Stimulated activated naive CD4-positive, alpha-beta T cell (primary cell): ENCODE measurements at regions not wholly inside any gene's neighbourhood (a gene's known extent, or its start where the extent isn't known, plus 50 kb on each side); places are given as distances from the start of the nearest gene placed in this dataset.
"Not testable (repeated sequence)": the region's sequence is repeated elsewhere in the genome, so short reads cannot be mapped to it uniquely, and the experiment has no call there.

Source experiments
- DNase-seq, 6 experiments: peaks; one replicate each; lab custom pipeline; 2025; lab: John Stamatoyannopoulos, UW

DNA sequence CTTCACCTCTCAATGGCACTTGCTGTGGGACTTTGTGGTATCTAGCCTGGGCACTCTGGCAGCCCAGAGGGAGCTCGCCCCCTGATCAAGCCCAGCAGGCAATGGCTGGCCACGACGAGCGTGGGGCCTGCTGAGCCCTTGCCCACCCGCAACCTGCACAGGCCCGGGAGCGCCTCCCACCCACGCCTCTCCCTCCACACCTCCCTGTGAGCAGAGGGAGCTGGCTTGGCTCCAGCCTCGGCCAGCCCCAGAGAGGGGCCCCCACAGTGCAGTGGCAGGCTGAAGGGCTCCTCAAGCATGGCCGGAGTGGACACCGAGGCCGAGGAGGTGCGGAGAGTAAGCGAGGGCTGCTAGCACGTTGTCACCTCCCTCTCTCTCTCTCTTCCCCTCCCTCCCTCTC, 595.8 kb downstream of the TRIML1 start:
- DNase-seq = no peak

DNA sequence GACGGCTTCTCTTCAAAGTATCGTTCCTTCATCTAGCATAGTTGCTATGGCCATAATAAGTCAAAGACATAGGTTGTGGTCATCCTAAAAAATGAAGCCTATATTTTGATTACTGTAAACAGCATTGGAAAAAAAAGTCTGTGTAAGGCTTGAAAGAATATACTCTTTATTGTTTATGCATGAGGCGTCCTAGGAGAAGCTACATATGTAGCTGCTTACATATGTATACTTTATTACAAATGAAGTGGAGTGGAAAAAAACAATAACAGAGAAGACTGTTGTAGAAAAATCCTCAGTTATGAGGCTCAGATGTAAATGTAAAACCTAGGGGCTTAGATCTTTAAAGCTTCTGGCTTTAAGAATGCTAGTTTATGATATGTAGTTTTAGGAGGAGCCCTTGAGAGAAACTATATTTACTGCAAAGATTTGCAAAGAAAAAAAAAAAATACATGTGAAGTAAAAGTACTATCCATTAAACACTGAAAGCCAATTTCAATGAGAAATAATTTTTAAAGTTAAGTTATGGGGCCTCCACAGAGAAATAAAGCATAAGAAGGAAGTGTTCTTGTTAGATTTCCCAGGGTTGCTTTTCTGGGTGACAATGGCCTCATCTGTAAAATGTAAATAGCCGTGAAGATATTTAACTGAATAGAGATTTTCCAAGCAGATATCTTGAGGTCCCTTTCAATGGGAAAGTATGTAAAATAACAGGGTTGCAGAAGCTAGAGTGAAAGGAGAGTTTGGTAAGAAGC, 598.2 kb downstream of the TRIML1 start:
- no peak for DNase-seq

DNA sequence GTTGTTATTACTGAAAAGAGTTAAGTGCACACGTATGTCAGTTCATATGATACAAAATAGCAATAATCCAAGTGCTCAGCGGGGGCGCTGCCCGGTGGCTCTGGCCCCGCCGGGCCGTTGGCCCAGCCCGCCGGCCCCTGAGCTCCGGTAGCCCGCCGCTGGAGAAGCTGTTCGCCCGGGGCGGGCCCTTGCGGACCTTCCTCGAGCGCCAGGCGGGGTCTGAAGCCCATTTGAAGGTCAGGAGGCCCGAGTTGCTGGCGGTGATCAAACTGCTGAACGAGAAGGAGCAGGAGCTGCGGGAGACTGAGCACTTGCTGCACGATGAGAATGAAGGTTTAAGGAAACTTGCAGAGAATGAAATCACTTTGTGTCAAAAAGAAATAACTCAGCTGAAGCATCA, 599.0 kb downstream of the TRIML1 start:
- not testable (repeated sequence) for DNase-seq

DNA sequence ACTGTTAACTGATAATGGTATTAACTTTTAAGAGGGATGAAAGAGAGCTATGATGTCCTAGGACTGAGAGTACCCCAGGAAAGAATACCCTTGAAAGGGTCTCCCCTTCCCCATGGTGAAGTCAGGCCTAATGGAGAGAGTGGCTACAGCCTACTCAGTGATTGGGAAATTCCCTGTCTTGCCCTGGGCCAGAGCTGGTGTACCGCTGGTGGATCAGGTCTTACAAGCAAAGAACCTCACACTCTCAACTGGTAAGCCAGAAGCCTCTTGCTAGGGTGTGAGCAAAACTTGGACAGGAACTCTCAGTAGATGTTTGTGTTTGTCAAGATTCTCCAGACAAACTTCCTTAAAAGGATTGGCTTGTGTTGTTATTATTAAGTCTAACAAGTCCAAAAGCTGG, 600.9 kb downstream of the TRIML1 start:
- not testable (repeated sequence) for DNase-seq

DNA sequence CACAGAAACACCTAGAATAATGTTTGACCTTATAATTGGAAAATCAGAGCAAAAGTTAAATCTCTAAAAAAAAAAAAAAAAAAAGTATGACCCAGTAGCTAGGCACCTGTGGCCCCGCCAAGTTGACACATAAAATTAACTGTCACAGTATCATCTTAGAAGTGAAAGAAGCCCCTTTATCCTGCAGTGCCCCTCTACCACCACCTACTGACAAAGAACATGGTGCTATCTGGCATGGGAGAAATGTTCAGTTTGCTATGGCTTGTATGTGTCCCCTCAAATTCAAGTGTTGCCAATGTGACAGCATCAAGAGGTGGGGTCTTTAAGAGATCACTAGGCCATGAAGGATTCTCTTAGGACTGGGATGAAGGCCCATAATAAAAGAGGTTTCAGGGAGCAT, 601.5 kb downstream of the TRIML1 start:
- not testable (repeated sequence) for DNase-seq

DNA sequence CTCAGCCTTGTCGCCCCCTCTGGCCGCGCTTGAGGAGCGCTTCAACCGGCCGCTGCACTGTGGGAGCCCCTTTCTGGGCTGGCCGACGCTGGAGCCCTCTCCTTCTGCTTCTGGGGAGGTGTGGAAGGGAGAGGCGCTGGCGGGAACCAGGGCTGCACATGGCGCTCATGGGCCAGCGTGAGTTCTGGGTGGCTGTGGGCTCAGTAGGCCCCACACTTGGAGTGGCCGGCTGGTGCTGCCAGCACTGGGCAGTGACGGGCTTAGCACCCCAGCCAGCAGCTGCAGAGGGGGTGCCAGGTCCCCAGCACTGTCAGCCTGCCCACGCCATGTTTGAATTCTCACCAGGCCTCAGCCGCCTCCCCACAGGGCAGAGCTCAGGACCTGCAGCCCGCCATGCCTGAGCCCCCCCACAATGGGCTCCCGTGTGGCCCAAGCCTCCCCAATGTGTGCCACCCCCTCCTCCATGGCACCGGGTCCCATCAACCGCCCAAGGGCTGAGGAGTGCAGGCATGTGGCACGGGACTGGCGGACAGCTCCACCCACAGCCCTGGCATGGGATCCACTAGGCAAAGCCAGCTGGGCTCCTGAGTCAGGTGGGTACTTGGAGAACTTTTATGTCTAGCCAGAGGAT, 615.2 kb downstream of the TRIML1 start:
- no peak for DNase-seq

DNA sequence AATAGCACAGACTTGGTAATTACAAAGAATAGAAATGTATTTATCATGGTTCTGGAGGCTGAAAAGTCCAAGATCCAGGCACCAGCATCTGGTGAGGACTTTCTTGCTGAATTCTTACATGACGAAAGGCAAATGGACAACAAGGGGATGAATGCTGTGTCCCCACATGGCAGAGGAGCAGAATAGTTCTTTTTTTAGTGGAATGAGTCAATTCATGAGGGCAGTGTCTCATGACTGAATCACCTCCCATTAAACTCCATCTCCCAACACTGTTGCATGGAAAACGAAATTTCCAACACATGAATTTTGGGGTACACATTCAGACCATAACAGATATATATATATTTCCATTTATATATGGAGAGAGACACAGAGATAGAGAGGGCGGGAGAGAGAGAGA, 628.3 kb downstream of the TRIML1 start:
- DNase-seq = no peak

DNA sequence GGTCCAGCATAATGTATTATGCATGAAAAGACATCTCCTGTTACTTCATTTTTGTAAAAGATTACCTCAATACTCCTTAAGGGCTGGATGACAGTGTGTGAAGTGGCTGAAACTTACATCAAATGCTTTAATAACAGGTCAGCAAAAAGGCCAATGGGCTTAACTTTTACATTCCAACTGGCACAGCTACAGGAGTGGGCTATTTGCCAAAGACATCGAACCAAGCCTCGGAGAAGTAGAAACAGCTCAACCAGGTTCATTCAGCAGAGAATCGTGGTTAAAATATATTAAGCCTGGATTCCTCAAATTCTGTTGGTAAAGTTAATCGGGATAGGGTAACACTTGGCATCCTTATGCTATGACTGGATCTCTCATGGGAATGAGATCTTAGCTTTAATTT, 639.7 kb downstream of the TRIML1 start:
- no peak for DNase-seq

DNA sequence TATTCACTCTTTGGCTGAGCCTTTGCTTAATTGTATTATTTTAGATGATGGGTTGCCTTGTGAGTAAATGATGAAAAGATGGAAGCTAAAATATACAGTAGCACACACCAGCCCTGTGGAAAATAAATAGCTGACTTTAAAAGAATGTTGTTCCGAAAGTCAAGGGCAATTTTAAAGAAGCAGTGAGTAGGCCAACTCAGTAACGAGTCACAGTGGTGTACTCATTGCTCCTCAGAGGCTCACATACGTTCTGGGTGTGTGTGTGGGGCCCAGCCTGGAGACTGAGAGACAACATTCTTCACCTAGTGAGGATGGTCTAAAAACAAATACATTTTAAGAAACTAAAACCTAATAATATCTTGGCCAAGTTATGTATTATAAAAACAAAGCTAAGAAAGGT, 640.3 kb downstream of the TRIML1 start:
- DNase-seq = no peak

DNA sequence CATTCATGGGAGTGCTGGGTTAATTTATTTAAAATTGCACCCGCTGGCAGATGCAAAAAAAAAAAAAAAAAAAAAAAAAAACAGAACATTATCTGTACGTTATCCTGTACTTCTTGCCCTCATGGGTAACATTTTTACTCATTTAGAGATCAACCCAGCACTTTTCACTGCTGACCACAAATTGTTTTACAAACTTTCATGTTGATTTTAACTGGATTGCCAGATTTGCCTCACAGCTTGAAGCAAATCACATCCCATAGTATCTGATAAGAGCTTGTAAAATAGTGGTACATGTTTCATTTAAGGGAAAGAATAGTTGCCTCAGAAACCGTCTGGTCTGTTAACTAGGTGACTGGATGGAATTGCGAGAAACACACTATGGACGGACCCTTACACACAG, 640.8 kb downstream of the TRIML1 start:
- DNase-seq = no peak

DNA sequence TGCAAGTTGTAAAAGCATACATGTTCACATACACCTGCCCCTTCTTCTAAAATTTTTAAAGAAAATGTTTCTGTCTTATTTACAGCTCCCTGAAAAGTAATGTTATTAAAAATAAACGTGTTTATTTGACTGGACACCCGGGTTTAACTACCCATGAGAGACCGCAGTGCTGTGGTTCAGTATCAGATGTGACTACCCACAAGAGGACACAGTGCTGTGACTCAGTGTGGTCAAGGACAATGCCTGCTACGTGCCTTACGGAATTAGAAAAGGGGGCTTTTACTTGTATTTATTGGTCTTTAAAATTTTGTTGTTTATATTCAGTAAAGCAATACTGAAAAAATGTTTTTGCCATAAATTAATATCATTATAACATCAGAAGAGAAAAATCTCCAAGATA, 641.4 kb downstream of the TRIML1 start:
- DNase-seq = no peak

DNA sequence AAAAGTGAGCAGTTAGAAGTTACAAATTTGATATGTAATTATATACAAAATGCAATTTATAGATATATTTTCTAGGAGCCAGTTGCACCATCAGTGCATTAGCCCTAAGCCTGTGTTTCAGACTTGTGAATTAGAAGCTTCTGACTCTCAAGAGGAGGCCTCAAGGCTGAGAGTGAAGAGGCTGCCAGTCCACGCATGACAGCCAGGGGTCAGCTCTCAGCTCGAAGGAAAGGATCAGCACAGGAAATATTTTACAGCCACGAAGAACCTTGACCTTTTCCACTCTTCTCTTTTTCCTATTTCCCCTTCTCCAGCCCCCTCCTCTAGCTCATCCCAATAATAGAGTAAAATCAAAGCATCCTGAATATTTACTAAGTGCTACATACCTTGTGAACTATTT, 642.4 kb downstream of the TRIML1 start:
- no peak for DNase-seq

DNA sequence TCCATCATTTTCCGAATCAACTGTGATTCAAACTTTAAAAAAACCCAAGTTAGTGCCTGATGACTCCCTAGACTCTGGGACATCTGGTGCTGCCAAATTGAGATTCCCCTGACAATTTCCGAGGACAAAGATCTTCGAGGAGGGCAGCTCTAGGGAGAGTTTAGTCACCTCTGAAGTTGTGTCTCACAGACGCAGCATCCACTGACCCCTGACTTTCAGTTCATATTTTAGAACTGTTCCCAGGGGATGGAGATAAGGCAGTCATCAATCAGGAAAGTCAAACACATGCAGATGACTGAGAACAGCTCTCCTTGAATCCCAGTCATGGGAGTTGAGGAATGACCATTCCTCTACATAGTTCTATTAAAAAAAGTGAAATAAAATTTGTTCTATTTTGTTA, 643.9 kb downstream of the TRIML1 start:
- DNase-seq = no peak

DNA sequence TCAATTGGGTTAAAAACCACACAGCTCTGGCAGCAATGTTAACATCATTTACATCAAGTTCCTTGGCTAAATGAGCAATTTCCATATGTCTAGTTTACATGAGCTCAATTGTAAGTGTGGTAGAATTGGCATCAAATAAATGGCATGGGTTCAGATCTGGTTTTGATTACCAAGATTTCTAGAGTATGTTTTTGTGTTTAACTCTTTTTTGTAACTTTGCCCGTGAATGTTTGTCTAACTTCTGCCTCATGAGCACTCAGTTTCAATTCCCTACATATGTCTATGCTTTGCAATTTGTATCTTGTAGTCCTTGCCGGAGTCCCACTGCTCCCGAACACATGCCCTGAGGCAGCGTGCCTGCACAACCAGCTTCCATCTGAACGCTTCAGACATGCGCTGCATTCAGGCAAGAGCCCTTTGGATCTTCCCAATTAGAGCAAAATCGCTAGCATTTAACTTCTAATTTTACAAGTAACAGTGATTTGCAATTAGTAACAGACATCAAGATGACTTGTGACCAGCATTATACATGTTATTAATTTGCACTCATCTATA, 644.4 kb downstream of the TRIML1 start:
- DNase-seq = no peak

DNA sequence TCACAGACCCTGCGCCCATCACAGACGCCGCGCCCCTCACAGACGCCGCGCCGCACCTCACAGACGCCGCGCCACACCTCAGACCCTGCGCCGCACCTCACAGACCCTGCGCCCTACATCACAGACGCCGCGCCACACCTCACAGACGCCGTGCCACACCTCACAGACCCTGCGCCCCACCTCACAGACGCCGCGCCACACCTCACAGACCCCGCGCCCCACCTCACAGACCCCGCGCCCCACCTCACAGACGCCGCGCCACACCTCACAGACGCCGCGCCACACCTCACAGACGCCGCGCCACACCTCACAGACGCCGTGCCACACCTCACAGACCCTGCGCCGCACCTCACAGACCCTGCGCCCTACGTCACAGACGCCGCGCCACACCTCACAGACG, 657.4 kb downstream of the TRIML1 start:
- not testable (repeated sequence) for DNase-seq

DNA sequence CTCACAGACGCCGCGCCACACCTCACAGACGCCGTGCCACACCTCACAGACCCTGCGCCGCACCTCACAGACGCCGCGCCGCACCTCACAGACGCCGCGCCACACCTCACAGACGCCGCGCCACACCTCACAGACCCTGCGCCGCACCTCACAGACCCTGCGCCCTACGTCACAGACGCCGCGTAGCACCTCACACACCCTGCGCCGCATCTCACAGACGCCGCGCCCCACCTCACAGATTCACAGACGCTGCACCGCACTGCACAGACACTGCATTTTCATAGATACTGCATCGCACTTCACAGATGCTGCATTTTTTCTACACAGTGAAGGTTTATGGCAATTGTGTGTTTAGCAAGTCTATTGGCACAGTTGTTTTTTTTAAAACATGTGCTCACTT, 657.8 kb downstream of the TRIML1 start:
- not testable (repeated sequence) for DNase-seq

DNA sequence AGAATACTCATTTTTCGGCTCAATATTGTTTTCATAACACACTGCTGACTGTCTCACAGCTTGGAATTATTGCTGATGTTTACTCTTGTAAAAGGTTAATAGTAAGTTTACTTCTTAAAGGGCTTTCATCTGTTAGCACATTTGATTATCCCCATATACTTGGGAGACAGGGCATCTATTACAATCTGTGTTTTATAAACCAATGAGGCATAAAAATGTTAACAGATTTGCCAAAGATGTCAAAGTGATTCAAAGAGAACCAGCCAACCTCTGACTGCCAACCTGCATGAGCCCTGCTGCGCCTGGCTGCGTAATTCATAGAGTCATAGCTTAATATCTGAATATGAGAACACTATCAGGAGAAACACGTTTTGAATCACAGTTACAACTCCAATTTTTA, 665.6 kb downstream of the TRIML1 start:
- no peak for DNase-seq

DNA sequence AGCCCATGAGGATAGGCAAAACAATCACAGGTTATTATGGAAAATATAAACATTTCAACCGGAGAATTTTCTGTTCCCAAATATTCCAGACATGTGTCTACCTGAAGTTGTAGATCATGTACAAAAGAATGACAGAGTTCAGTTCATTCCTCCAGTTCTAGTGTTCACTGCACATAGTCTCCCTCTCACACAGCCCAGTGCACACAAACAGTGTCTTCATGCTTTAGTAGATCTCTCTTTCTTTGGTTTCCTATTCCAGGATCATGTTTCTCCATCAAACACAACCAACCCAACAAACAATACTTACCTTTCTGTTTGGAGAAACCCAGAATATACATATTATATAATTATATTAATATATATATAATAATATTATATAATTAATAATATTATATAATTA, 671.9 kb downstream of the TRIML1 start:
- DNase-seq = no peak

DNA sequence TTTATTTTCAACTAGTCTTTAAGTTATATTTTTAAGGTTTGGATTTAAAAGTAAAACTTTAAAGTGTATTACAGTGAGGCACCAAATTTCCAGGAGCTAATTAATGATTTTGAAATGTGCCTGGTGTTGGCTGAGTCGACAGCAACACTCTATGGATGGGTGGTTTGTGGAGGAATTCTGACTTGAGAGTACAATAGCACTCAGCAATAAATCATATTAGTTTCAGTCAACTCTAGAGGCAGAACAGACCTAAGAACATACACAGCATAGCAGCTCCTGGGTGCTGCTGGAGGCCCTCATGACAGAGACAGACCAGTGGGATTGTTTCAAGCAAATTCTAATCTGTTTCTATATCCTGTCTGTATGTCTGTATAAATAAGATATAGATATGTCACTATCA, 673.4 kb downstream of the TRIML1 start:
- DNase-seq = no peak

DNA sequence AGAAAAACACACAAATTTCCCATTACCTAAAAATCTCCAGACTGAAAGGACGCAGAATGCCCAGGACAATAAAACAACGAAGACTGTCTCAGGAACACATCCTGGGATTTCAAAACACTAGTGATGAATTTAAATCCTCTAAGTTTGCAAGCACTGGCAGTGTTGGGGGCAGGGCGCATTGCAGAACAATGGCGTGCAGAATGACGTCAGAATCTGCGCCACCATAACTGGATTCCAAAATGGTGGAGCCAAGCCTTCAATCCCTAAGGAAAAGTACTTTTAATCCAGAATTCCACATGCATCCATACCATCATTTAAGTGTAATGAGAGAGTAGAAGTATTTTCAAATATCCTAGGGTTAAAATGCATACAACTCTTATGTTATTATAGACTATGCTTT, 679.1 kb downstream of the TRIML1 start:
- no peak for DNase-seq

DNA sequence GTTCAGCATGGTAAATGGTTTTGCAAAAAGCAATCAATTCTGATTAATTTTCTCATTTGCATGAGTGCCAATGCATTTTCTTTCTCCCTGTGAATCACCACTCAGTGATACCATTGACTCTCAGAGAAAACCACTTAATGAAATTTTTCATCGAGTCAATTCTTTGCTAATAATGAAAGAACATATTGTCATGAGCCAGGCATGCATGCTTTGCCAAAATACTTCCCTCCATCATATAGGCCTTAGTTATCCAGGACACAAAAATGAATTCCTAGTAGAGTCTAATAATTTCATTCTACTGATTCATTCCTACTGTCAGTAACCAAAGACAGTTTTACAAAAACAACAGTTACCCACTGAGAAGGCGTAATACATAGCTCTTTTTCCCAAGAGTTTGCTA, 680.0 kb downstream of the TRIML1 start:
- DNase-seq = no peak

DNA sequence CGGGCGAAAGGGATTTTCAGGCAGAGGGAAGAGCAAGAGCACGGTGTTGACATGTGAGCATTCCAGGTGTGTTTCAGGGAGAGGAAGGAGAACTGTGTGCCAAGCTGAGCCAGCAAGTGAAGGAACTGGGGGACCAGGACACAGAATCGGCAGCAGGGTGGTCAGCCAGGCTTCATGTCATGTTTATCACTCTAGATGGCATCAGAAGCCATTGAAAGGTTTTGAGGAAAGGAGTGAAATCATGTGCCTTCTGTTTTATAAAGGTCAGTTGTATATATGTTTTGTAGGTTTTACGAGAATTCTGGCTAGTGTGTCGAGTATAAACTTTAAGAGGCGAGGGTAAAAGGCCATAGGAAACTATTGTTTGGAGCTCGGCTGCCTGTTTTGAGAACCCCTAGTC, 682.3 kb downstream of the TRIML1 start:
- no peak for DNase-seq

DNA sequence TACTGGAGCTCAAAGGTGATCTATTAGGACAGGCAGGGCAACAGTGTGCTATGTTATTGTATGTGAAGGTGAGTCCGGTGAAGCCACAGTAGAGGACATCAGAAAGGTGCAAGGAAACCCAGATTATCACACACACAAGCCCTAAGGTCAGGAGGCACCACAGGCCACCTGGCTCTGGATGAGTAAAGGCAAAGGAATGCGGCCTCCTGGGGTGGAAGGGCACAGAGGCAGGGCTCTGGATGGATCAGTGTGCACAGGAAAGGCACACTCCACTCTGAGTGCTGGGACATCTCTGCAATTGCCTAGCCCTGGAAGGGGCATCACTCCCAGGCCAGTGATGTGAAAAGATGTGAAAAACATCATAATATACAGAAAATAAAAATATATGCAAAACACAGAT, 683.5 kb downstream of the TRIML1 start:
- no peak for DNase-seq

DNA sequence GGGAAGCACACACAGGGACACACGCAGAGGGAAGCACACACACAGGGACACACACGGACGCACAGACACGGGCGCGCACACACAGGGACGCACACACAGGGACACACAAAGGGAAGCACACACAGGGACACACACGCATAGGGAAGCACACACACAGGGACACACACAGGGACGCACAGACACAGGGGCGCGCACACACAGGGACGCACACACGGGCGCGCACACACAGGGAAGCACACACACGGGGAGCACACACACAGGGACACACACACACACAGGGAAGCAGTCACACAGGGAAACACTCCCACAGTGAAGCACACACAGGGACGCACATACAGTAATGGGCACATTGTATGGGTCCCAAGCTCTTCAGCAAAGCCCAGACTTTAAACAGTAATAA, 685.3 kb downstream of the TRIML1 start:
- DNase-seq = no peak
